GM12872 (cell line): ENCODE measurements at regions not wholly inside any gene's neighbourhood (a gene's known extent, or its start where the extent isn't known, plus 50 kb on each side); places are given as distances from the start of the nearest gene placed in this dataset.

Experiments used
- TF ChIP-seq, protein P1 (sequence below): IDR thresholded peaks from 3 replicates; pipeline ENCODE4 v1.5.1; 2011; ENCODE audit warnings: low read depth, mild to moderate bottlenecking, low read length, moderate library complexity; ENCODE audit not compliant: insufficient read depth

GRCh38 chr3:39000008-39000450 lies 51.7 kb downstream of the SCN11A start:
- TF ChIP-seq, protein P1, sequence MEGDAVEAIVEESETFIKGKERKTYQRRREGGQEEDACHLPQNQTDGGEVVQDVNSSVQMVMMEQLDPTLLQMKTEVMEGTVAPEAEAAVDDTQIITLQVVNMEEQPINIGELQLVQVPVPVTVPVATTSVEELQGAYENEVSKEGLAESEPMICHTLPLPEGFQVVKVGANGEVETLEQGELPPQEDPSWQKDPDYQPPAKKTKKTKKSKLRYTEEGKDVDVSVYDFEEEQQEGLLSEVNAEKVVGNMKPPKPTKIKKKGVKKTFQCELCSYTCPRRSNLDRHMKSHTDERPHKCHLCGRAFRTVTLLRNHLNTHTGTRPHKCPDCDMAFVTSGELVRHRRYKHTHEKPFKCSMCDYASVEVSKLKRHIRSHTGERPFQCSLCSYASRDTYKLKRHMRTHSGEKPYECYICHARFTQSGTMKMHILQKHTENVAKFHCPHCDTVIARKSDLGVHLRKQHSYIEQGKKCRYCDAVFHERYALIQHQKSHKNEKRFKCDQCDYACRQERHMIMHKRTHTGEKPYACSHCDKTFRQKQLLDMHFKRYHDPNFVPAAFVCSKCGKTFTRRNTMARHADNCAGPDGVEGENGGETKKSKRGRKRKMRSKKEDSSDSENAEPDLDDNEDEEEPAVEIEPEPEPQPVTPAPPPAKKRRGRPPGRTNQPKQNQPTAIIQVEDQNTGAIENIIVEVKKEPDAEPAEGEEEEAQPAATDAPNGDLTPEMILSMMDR: peak; percentile 77

DNA sequence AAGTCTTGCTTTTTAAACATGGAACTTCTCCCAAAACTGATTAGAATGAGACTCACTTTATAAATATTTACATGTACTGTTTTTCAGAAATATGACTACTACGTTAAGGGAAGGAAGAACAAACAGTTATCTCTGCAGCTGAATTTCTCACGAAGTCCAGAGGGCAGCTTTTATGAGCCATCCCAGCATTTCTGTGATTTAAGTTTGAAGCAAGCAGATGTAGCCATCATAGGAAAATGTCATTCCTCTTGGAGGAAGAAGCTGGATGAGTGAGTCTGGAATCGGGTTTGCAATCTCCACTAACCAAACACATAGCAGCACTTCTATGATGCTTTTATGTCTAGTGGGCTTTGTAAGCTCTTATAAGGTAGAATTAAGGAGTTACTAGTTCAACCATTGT lies 53.7 kb downstream of the SCN11A start:
- TF ChIP-seq, protein P1: no peak

GRCh38 chr3:38996193-38996592 lies 55.6 kb downstream of the SCN11A start:
- TF ChIP-seq, protein P1: no peak

GRCh38 chr3:38994251-38994650 lies 57.5 kb downstream of the SCN11A start:
- TF ChIP-seq, protein P1: no peak

- TF ChIP-seq, protein P1: no peak
Observed at GRCh38 chr3:38992117-38992760, 59.5 kb downstream of the SCN11A start.

GRCh38 chr3:38990621-38991020 lies 61.1 kb downstream of the SCN11A start:
- TF ChIP-seq, protein P1: no peak

DNA sequence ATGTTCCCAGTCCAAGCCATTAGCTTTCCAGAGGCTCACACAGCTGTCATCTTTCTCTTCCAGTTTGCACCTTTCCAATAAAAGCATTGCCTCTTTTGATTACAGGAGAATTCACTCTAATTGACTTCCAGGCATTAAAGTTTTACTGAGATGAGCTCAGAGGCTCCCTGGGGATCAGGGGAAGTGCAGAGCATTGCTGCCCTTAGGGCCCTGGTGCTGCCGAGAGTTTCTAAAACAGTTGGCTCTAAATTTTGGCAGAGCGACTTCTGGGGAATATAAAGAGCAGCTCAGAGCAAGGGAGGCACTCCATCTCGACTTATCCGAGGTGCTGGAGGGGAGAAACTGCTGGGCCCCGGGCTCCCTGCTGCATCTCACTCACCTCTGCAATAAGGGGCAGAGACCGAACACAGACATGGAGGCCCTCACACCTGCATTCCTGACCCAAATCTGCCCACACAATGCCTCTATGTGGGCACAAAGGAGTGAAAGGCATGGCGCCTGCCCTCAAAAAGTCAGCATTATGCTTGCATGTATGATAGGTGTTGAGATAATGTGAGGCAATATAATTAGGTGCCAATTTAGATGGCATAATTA lies 61.7 kb downstream of the SCN11A start:
- TF ChIP-seq, protein P1: no peak
